Ishikawa (cell line): ENCODE measurements at regions not wholly inside any gene's neighbourhood (a gene's known extent, or its start where the extent isn't known, plus 50 kb on each side); places are given as distances from the start of the nearest gene placed in this dataset.

ENCODE experiments used
- CREB1 ChIP-seq: IDR thresholded peaks from 2 replicates; pipeline ENCODE4 v1.6.1; 2012; ENCODE audit warnings: low read depth
- EP300 ChIP-seq: IDR thresholded peaks from 2 replicates; pipeline ENCODE4 v1.6.1; 2012; ENCODE audit warnings: borderline replicate concordance
- FOXM1 ChIP-seq: IDR thresholded peaks from 2 replicates; pipeline ENCODE4 v1.6.1; 2012; ENCODE audit warnings: low read depth, borderline replicate concordance
- RAD21 ChIP-seq: IDR thresholded peaks from 2 replicates; pipeline ENCODE4 v1.6.1; 2012; ENCODE audit warnings: low read depth
- REST ChIP-seq: IDR thresholded peaks from 2 replicates; pipeline ENCODE4 v1.6.1; 2012; ENCODE audit warnings: low read depth, mild to moderate bottlenecking
- TAF1 ChIP-seq: IDR thresholded peaks from 2 replicates; pipeline ENCODE4 v1.6.1; 2012; ENCODE audit warnings: low read depth, mild to moderate bottlenecking
- YY1 ChIP-seq: IDR thresholded peaks from 2 replicates; pipeline ENCODE4 v1.6.1; 2012; ENCODE audit warnings: low read depth

- no peak for TF ChIP-seq EP300
- no peak for TF ChIP-seq TAF1
- TF ChIP-seq RAD21, result no peak
- no peak for TF ChIP-seq YY1
- TF ChIP-seq REST, result no peak
- TF ChIP-seq CREB1, result no peak
- TF ChIP-seq FOXM1, result no peak
Observed at GRCh38 chr9:108634672-108635462, 220.9 kb downstream of the ACTL7B start.
